ENCODE measurements at regions not wholly inside any gene's neighbourhood (a gene's known extent, or its start where the extent isn't known, plus 50 kb on each side); places are given as distances from the start of the nearest gene placed in this dataset.

DNA sequence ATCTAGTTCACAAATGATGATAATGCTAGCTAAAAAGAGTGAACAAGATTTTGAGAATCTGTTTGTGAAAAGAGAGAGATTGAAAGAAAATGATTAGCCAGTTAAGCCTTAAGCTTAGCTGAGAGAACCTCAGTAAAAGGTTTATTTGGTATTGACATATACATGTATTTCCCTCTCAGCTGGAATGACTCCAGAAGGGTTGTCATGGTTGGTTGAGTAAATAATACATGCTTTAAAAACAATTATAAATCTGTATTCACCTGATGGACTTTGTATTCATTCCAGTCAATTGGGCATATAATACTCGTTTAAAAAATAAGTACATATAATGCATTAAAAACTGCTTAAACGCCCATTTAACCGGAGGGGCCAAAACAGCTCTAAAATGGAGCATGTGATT lies 181.4 kb downstream of the GRB14 start:
- Mint-ChIP-seq H3K4me3 (no peak overlapping the region), H3K9me3 (no peaks in the 10 kb centered on the region)

DNA sequence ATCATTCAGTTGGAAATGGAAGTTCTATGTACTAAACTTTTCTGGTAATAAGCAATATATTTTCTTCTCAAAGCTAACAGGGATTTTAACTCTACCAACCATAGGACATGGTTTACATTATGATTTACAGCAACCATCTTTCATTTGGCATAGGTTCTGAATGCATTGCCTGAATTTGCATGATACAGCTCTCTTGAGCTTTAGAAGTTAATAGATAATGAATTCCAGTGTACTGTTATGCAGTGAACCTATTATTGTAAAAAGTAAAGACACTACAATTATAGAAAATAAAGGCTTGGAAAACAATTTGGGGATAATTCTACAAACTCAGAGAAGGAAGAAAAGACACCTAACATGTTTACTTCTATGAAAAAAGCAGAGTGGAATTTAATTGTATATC lies 182.0 kb downstream of the GRB14 start:
- no peak overlapping the region for H3K4me3 Mint-ChIP-seq
- intact Hi-C loops (cut with micrococcal nuclease): no loop called here
- no peaks in the 10 kb centered on the region for H3K4me1 Mint-ChIP-seq (ENCODE audit: low read depth)
- no peak overlapping the region for H3K27ac Mint-ChIP-seq
- H3K27me3 Mint-ChIP-seq: no peaks in the 10 kb centered on the region
- no peaks in the 10 kb centered on the region for H3K36me3 Mint-ChIP-seq (ENCODE audit: low read depth)
- H3K9me3 Mint-ChIP-seq: no peaks in the 10 kb centered on the region

More for the DNA sequence above, 181.4 kb downstream of the GRB14 start:
- Mint-ChIP-seq H3K27ac (no peak overlapping the region), H3K36me3 (ENCODE audit: low read depth) (no peaks in the 10 kb centered on the region), H3K4me1 (ENCODE audit: low read depth) (no peaks in the 10 kb centered on the region), H3K27me3 (no peaks in the 10 kb centered on the region)
- intact Hi-C loops (cut with micrococcal nuclease): no loop called here

DNA sequence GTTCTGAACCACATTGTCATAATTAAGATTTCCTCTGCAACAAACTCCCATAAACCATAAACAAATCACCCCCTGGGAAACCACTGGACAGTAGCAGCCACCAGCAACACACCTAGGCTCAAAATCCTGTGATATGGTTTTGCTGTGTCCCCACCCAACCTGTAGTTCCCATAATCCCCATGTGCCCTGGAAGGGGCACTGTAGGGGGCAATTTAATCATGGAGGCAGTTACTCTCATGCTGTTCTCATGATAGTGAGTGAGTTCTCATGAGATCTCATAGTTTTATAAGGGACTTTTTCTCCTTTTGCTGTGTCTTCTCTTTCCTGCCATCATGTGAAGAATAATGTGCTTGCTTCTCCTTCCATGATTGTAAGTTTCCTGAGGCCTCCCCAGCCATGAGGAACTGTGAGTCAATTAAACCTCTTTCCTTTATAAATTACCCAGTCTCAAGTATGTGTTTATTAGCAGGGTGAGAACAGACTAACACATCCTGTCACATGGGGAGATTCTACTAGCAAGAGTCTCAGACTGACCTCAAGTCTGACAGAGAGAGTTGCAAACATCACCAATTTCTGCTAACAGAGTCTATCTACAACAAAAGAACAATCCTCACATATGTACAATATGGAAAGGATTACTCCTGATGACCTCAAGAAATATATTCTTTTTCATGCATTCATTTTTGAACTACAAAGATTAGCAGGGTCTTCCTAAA lies 182.6 kb downstream of the GRB14 start:
- Mint-ChIP-seq H3K9me3 (no peaks in the 10 kb centered on the region), H3K4me3 (no peak overlapping the region), H3K36me3 (ENCODE audit: low read depth) (no peaks in the 10 kb centered on the region), H3K27me3 (no peaks in the 10 kb centered on the region), H3K4me1 (ENCODE audit: low read depth) (no peaks in the 10 kb centered on the region), H3K27ac (no peak overlapping the region)
- intact Hi-C loops (cut with micrococcal nuclease): no loop called here

DNA sequence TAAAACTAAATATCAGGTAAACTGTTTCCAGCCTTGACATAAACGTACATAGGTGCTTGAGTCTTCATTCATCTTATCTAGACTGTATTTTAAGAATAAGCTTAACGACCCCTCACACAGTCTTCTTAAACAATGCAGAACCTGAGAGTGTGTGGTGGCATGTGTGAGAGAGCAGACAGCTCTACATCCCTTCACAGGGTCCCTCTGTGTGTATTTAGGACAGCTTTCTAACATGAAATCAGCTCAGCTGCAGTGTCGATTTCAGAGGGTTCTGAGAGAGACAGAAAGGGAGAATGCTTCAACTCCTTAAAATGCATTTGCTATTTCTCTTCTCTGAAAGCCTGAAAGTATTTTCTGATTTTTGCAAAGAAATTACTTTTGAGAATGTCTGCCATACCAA lies 185.2 kb downstream of the GRB14 start:
- no peak overlapping the region for H3K27ac Mint-ChIP-seq
- no peaks in the 10 kb centered on the region for H3K36me3 Mint-ChIP-seq (ENCODE audit: low read depth)
- H3K9me3 Mint-ChIP-seq: no peaks in the 10 kb centered on the region
- H3K27me3 Mint-ChIP-seq: no peaks in the 10 kb centered on the region
- no peaks in the 10 kb centered on the region for H3K4me1 Mint-ChIP-seq (ENCODE audit: low read depth)
- no peak overlapping the region for H3K4me3 Mint-ChIP-seq
- intact Hi-C loops (cut with micrococcal nuclease): no loop called here

DNA sequence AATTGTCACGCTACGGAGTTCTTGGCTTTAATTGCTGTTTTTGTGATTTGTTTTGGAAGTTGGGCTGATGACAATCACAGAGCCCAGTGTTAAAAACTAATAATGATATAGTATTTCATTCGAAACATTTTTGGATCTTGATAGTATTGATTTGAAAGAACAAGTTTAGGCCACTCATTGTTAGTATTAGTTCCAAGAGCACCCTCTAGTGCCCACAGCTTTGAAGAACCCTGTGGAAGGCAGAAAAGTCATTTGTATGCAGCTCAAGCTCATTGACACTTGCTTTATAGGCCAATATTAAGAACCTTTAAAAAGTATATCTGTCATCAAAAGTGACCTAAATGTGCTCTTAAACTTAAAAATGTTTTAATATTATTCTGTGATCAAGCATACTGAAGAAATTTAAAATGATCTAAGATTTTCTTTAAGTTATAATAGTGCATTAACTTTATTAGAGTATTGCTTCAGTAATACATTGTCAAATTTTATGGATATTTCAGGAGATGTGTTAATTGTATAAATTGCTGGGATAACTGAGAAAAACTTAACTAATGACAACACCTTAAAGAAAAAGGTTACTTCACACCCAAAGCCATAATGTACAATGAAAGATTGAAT lies 191.0 kb downstream of the GRB14 start:
- Mint-ChIP-seq H3K4me1 (ENCODE audit: low read depth) (no peaks in the 10 kb centered on the region), H3K4me3 (no peak overlapping the region), H3K27me3 (no peaks in the 10 kb centered on the region), H3K27ac (no peak overlapping the region), H3K36me3 (ENCODE audit: low read depth) (no peaks in the 10 kb centered on the region), H3K9me3 (no peaks in the 10 kb centered on the region)
- intact Hi-C loops (cut with micrococcal nuclease): no loop called here

DNA sequence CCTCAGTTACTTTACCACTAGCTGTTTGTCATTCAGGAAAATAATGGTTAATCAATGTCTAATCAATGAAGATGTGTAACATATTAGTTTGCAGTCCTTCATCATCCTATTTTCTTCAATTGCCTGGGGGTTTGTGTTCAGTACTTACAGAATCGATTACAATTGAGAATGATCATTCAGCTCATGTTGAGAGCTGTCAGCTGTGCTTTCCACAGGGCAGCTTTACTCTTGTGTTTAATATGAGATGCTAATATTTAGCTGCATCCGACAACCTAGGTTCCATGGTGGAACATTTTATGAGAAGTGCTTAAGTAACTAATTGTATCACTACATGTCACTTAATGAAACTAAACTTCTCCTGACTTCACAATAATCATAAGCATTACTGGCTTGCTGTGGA lies 191.9 kb downstream of the GRB14 start:
- Mint-ChIP-seq H3K27ac (no peak overlapping the region), H3K36me3 (ENCODE audit: low read depth) (no peaks in the 10 kb centered on the region), H3K9me3 (no peaks in the 10 kb centered on the region), H3K4me3 (no peak overlapping the region), H3K4me1 (ENCODE audit: low read depth) (no peaks in the 10 kb centered on the region), H3K27me3 (no peaks in the 10 kb centered on the region)
- intact Hi-C loops (cut with micrococcal nuclease): no loop called here

DNA sequence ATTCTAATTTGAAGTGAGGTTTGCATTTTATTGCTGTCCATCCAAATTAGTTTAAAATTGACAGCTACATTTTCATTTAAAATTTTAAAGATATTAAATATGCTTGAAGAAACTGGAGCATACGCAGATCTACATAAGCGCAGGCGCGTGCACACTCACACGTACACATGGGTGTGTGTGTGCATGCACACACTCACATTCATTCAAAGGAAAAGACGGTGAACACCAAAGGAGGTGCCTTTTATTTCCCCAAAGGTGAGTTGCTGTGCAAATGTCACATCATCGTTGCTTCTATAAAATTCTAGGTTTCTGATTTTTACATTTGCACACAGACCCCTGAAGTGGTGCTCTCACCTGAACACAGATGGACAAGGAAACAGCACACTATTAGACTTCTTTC lies 194.2 kb downstream of the GRB14 start:
- intact Hi-C loops (cut with micrococcal nuclease): no loop called here
- no peaks in the 10 kb centered on the region for H3K4me1 Mint-ChIP-seq (ENCODE audit: low read depth)

DNA sequence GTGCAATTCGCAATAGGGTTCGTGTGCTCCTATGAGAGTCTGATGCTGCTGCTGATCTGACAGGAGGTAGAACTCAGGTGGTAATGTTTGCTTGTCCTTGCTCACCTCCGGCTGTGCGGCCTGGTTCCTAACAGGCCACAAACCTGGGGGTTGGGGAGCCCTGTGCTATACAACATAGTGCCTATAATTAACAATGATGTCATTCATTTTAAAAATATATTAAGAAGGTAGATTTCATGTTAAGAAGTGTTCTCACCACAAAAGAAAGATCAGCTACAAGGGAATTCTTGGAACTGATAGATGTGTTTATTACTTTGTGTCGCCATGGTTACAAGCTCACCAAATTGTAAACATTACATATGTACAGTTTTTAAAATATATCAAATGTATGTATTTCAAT lies 200.5 kb downstream of the GRB14 start:
- Mint-ChIP-seq H3K4me3 (no peak overlapping the region), H3K27me3 (no peaks in the 10 kb centered on the region), H3K27ac (no peak overlapping the region), H3K36me3 (ENCODE audit: low read depth) (no peaks in the 10 kb centered on the region), H3K9me3 (no peaks in the 10 kb centered on the region), H3K4me1 (ENCODE audit: low read depth) (no peaks in the 10 kb centered on the region)
- intact Hi-C loops (cut with micrococcal nuclease): no loop called here

More for the DNA sequence above, 194.2 kb downstream of the GRB14 start:
- Mint-ChIP-seq H3K27ac (no peak overlapping the region), H3K4me3 (no peak overlapping the region), H3K27me3 (no peaks in the 10 kb centered on the region), H3K36me3 (ENCODE audit: low read depth) (no peaks in the 10 kb centered on the region), H3K9me3 (no peaks in the 10 kb centered on the region)

DNA sequence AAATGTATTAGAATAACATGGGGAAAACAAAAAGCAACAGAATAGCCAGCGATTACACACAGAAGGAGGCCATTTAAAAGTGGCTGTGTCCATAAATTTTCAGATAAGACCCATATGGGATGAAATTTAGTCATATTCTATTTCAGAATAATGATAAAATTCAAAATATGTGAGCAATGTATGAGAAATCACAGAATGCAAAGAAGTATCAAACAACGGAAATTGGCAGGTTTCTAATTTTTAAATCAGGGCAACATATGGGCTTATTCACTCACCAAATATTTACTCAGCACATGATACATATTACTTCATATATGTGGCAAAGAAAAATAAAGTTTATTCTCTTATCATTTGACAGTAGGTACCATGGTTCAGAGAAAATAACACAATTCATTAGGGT lies 208.5 kb downstream of the GRB14 start:
- Mint-ChIP-seq H3K9me3 (no peaks in the 10 kb centered on the region), H3K4me1 (ENCODE audit: low read depth) (no peaks in the 10 kb centered on the region), H3K4me3 (no peak overlapping the region), H3K36me3 (ENCODE audit: low read depth) (no peaks in the 10 kb centered on the region), H3K27me3 (no peaks in the 10 kb centered on the region), H3K27ac (no peak overlapping the region)
- intact Hi-C loops (cut with micrococcal nuclease): no loop called here

DNA sequence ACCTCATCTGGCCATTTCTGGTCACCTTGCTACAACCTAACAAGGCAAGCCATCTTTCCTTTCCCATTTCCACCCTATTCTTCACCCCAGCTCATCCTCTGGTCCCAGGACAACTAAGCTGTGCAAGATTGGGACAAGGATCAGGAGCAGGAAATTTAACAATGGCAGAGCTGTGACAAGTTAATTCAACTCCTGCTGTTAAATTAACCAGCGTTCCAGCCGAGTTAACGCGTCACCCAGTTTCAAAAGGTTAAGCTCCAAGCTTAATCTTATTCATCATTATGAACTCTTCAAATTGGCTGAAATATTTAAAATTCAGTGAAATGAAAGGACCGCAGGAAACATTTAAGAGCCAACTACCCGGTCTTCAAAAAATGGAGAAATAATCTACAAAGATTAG lies 231.9 kb downstream of the GRB14 start:
- Mint-ChIP-seq H3K27ac (no peak overlapping the region), H3K4me3 (no peak overlapping the region), H3K9me3 (peaks cover 9% of the 10 kb centered on the region), H3K4me1 (ENCODE audit: low read depth) (no peaks in the 10 kb centered on the region), H3K27me3 (no peaks in the 10 kb centered on the region), H3K36me3 (ENCODE audit: low read depth) (no peaks in the 10 kb centered on the region)
- intact Hi-C loops (cut with micrococcal nuclease): no loop called here

DNA sequence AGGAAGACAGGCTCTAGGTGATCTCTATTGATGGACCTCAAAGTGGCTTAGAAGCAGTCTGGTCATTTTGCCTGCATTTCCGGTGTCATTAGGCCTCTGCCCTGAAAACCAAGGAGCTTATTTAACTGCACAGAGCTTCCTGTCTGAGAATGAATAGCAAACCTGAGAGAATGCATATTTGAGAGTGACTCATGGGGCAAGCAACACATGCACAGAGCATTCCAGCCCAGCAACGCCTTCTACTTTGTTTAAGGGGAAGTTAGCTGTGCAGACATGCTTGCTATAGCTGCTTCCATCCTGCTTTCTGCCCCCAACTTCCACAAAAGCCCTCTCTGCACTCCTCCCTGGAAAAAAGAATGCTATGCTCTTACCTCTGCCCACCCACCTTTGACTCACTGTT lies 232.8 kb downstream of the GRB14 start:
- Mint-ChIP-seq H3K27me3 (no peaks in the 10 kb centered on the region), H3K9me3 (peaks cover 9% of the 10 kb centered on the region), H3K27ac (no peak overlapping the region), H3K4me1 (ENCODE audit: low read depth) (no peaks in the 10 kb centered on the region), H3K36me3 (ENCODE audit: low read depth) (no peaks in the 10 kb centered on the region), H3K4me3 (no peak overlapping the region)
- intact Hi-C loops (cut with micrococcal nuclease): no loop called here

DNA sequence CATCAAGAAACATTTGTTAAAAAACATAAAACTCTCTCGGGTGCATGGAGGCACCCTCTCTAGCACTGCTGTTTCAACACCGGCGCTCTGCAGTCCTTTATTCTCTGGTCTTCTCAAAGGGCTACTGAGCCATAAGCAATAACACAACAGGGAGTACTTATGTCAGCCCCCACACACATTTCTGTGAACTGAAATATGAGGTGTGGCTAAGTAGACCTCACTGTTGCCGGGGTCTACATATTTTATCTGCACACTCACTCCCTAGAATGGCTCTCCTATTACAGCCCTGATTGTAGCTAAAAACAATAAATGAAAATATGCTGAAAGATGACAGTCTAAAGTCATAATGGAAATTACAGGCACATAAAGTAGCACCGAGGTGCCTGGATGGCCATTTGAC lies 235.1 kb downstream of the GRB14 start:
- Mint-ChIP-seq H3K36me3 (ENCODE audit: low read depth) (no peaks in the 10 kb centered on the region), H3K27ac (no peak overlapping the region), H3K4me3 (no peak overlapping the region), H3K27me3 (no peaks in the 10 kb centered on the region), H3K4me1 (ENCODE audit: low read depth) (no peaks in the 10 kb centered on the region), H3K9me3 (peaks cover 6% of the 10 kb centered on the region)
- intact Hi-C loops (cut with micrococcal nuclease): no loop called here

DNA sequence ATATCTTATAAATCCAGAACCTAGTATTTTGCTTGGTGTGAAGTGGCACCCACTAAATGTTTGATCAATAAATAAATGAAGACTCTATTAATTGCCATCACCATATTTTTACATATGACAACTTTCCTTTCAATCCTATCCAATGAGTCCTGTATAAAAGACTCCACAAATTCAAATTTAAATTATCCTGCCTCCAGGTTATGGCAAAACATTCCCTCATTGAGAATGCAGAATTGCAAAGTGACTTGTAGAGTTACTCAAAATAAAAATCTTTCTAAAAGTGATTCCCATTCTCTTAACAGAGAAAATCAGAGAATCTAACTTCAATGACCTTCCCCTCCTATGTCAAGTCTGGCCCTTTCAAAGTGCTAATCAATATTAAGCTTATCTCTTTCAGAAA lies 236.8 kb downstream of the GRB14 start:
- H3K36me3 Mint-ChIP-seq (ENCODE audit: low read depth): no peaks in the 10 kb centered on the region
- H3K4me1 Mint-ChIP-seq (ENCODE audit: low read depth): no peaks in the 10 kb centered on the region
- H3K4me3 Mint-ChIP-seq: no peak overlapping the region
- H3K9me3 Mint-ChIP-seq: no peaks in the 10 kb centered on the region
- H3K27me3 Mint-ChIP-seq: no peaks in the 10 kb centered on the region
- intact Hi-C loops (cut with micrococcal nuclease): no loop called here
- H3K27ac Mint-ChIP-seq: no peak overlapping the region

DNA sequence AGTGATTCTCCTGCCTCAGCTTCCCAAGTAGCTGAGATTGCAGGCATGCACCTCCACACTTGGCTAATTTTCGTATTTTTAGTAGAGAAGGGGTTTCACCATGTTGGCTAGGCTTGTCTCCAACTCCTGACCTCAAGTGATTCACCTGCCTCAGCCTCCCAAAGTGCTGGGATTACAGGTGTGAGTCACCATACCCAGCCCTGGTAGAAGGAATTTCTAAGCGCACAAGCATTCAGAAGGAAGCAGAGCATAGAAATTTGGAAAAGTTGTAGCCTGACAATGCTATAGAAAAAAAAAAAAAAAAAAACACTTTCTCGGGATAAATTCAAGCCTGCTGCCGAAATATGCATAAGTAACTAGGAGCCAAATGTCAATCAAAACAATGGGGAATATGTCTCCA lies 249.4 kb downstream of the GRB14 start:
- no peak overlapping the region for H3K4me3 Mint-ChIP-seq
- H3K36me3 Mint-ChIP-seq (ENCODE audit: low read depth): no peaks in the 10 kb centered on the region
- no peaks in the 10 kb centered on the region for H3K4me1 Mint-ChIP-seq (ENCODE audit: low read depth)
- H3K9me3 Mint-ChIP-seq: peaks cover 29% of the 10 kb centered on the region
- no peaks in the 10 kb centered on the region for H3K27me3 Mint-ChIP-seq
- intact Hi-C loops (cut with micrococcal nuclease): no loop called here
- no peak overlapping the region for H3K27ac Mint-ChIP-seq

DNA sequence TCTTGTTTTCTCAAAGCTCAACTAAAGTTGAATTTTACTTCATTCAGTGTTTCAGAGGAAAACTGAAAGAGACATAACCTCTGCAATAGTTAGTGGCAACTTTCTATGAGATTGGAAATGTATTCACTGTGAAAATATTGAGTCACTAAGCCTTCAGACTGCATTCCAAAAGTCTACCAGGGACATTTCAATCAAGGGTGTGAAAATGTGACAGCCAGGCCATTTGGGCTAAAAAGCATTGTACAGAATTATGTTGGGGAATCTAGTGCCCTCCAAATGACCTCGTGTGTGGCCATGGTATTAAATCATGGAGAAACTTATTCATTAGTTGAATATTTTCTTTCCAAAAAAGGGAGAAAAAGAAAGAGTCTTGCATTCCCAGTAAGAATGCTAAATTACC lies 251.9 kb downstream of the GRB14 start:
- Mint-ChIP-seq H3K27me3 (no peaks in the 10 kb centered on the region), H3K27ac (no peak overlapping the region), H3K9me3 (peaks cover 29% of the 10 kb centered on the region), H3K4me3 (no peak overlapping the region), H3K4me1 (ENCODE audit: low read depth) (no peaks in the 10 kb centered on the region), H3K36me3 (ENCODE audit: low read depth) (no peaks in the 10 kb centered on the region)
- intact Hi-C loops (cut with micrococcal nuclease): no loop called here
